NCI-H2227 (cell line): ENCODE measurements at regions not wholly inside any gene's neighbourhood (a gene's known extent, or its start where the extent isn't known, plus 50 kb on each side); places are given as distances from the start of the nearest gene placed in this dataset.
A peak's percentile ranks its signal among the peaks of the same experiment; 100 is the strongest.
"Not testable (repeated sequence)": the region's sequence is repeated elsewhere in the genome, so short reads cannot be mapped to it uniquely, and the experiment has no call there.

Source experiments
- DNase-seq: peaks from one replicate; lab custom pipeline; 2025; ENCODE audit not compliant: unreplicated experiment; lab: John Stamatoyannopoulos, UW

DNA sequence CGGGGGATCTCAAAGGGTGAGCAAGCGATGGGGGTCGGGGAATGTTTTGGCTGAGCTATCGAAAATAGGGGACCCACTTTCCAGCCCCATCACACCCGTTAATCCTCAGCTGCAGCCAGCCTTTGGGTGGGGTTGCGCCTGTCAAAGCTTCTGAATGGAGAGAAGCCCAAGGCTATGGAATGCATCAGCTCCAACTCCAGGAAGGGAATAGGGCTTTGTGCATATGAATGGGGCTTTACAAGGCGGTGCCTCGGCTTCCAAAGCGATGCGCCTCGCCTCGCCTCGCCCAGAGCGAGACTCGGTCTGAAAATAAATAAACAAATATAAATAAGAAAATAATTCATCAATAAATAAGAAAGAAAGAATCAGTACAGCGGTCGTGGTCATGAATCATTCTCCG is 751.4 kb upstream of the DEFB115 start:
- no peak for DNase-seq

DNA sequence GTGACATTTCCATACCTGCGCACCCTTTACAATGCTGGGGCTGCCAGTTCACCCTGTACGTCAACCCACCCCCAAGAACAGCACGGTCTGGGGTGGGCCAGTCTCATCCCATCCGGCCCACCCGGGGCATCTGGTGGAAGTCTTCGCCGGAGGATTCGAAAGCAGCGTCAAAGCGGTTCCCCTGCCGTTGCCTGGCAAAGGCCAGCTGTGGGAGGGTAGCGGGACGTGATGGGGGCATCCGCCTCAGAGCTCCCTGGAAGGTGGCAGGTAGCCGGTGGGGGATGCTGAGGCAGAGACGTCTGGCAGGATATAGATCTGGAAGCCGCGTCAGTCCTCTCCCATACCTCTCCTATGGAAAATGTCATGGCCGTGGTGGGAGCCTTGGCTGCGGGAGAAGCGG is 749.1 kb upstream of the DEFB115 start:
- DNase-seq, result not testable (repeated sequence)

DNA sequence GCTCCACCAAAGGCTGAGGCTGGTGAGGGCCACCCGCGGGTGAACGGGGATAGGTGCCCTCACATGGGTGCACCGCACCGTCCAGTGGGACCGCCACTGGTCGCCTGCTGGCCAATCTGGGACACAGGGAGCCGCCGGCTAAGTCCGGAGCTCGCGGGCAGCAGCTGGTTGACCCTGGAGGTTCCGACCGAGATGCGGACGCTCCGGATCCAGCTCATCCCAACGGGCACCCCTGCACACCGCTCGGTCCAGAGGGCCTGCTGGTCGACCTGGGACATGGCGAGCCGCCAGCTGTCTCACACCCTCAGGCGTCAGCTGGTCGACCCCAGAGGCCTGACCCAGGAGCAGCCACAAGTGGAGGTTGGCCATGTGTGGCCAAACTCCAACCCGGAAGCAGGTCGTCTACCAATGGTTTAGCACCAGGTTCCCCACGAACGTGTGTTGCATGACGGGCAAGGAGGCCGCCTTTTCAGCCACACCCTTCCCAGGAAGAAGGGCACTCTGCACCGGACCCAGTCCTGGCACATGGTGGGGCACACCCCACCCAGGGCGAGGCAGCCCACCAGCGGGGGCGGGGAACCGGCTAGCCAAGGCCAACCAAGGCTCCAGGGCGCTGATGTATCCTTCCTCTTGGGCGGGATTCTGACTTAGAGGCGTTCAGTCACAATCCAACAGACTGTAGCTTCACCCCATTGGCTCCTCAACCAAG is 746.0 kb upstream of the DEFB115 start:
- no peak for DNase-seq

DNA sequence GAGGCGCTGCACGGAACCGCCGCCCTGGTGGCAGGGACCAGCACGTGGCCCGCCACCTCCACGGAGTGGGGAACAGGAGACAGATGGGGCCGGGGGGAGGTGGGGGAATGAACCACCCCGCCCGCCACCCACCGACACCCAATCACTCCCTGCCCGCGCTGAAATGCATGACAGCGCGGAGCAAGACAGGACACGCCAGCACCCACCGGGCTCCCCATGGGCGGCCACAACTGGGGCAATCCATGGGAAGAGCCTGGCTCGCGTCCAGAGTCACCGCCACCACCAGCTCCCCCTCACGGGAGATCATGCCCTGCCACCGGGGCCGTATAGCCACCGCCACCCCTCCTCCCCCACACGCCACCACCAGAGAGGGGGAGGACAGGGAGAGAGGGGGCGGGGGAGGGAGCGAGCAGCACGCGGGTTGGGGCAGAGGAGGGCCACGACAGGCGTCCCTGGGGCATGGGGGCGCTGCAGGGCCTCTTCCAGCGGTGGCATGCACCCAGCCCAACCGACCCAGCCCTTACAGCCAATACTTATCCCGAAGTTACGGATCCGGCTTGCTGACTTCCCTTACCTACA is 744.3 kb upstream of the DEFB115 start:
- no peak for DNase-seq

DNA sequence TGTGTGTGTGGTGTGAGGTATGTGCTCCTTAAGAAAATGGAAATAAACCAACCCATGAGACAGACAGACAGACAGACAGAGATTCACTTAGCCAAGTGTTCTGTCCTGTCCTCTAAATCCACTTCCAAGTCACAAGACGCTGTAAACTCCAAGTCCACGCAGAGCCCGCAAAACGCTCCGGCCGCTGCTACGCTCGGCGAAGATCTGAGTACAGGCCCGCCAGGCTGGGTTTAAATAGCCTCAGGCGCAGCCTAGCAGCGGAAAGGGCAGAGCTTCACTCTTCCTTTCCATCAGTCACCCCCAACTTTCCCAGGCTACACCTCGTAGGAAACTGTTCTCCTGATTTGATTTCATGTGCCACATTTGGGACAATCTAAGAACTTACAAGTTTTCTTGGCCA is 741.5 kb upstream of the DEFB115 start:
- DNase-seq, result not testable (repeated sequence)

DNA sequence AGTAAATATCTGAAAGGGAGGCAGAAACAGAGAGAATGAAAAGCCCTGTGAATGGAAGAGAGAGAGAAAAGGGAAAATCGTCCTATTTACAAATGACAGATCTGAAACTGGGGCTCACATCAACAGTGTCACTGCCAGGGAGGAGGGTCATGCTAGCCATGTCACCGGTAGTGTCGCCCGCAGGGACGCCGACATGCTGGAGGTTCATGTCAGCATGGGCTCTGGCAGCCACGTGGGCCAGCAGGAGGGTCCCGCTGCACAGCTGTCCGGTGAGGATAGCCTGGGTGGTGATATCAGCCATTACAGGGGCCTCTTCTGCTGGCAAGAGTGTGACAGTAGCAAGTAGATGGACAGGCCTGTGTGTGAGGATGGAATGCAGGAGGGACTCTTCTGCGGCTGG is 738.6 kb upstream of the DEFB115 start:
- not testable (repeated sequence) for DNase-seq

DNA sequence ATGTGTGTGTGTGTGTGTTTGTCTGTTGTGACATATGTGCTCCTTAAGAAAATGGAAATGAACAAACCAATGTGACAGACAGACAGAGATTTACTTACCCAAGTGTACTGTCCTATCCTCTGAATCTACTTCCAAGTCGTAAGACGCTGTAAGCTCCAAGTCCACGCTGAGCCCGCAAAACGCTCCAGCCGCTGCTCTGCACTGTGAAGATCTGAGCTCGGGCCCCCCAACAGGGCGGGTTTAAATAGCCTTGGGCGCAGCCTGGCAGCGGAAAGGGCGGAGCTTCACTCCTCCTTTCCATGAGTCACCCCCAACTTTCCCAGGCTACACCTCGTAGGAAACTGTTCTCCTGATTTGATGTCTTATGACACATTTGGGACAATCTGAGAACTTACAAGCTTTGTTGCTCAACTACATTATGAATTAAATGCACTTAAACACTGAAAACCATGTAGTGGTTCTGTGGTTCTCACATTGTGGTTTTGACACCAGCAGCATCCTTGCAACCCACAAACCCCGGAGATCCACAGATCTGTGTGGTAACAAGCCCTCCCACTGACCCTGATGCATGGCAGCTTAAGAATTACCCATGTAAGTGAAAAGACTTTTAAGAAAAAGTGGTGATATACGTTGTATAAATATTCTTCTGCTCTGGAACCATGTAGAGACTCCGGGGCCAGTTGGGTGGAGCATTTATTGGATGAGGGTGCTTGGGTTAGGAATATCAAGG is 735.6 kb upstream of the DEFB115 start:
- not testable (repeated sequence) for DNase-seq

DNA sequence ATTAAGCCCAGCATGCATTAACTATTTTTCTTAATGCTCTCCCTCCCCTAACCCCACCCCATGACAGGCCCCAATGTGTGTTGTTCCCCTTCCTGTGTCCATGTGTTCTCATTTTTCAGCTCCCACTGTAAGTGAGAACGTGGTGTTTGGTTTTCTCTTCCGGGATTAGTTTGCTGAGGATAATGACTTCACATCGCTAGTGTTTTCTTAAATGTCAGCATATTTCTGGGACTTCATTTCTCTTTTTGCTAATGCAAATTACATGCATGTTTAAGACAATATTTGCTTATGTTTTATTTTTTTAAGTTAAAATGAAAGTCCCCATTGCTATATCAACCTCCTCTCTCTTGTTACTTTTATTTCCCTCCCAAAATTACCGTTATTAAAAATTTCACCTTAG is 733.3 kb upstream of the DEFB115 start:
- not testable (repeated sequence) for DNase-seq

DNA sequence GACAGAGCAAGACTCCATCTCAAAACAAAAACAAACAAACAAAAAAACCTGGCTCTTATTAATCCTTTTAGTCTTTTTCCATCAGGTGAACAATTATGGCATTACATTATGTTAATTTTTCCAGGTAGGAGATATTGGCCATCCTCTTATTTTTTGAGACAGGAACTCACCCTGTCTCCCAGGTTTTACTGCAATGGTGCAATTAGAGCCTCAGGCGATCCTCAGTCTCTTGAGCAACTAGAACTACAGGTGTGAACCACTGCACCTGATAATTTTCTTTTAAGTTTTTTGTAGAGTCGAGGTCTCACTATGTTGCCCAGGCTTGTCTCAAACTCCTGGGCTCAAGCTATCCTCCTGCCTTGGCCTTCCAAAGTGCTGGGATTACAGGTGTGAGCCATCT is 732.7 kb upstream of the DEFB115 start:
- not testable (repeated sequence) for DNase-seq

DNA sequence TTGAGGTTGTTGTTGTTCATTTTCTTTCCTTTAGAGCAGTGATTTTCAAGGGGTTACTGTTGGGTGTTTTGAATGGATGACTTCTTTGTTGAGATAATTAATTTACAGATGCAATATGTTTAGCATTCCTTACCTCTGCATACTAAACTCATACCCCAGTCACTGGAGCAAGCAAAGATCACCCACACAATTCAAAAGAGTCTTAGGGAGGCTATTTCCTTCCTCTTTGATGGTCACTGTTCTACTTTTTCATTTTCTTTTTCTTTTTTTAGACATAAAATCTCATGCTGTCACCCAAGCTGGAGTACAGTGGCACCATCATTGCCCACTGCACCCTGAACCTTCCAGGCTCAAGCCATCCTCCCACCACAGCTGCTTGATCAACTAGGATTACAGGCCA is 723.8 kb upstream of the DEFB115 start:
- DNase-seq, result not testable (repeated sequence)

DNA sequence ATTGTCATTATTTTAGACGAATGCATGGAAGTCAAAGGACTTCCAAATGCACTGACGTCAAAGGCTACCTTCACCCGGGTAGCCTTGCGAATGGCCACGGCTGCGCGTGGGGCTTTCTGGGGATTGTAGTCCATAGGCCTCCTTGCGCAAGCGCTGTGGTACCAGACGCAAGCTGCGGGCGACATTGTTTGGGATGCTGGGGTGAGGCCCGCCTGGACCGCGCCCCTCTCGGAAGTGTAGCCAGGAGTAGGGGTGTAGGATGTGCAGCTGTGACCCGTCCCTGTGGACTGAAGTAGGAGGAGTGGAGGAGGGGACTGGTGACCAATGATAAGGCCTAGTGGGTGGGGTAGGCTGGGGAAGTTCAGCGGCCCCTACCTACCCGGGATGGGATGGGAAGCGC is 720.0 kb upstream of the DEFB115 start:
- DNase-seq, result peak; percentile 85

DNA sequence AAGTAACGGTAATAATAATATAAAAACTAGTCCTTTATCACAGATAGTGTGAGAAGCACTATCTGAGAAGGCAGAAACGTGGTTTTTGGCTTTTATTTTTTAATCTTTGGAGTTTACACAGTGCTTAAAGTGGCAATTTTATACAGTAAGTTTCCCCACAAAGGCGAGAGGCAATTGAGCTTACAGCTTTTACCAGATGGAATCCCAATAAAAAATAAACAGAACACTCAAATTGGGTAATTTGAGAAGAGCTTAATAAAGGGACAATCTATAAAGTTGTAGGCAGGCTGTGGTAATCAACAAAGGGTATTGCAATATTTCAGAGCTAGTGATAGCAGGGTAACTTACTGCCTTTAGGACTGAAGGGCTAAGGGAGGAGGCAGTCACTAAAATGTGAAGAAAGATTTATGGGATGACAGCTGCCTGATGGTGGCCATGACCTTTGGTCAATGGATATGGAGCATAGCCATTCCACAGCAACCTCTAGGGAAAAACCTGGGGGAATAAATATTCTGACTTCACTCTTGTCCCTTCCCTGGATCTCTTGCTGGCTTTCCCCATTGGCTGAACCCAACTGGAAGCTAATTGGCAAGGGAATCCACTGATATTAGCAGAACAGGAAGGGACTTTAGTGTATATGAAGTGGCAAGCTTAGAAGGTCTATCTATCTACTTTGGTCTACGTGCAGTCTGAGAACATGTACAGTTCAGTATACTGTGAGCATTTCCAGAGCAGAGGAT is 717.0 kb upstream of the DEFB115 start:
- DNase-seq, result not testable (repeated sequence)

DNA sequence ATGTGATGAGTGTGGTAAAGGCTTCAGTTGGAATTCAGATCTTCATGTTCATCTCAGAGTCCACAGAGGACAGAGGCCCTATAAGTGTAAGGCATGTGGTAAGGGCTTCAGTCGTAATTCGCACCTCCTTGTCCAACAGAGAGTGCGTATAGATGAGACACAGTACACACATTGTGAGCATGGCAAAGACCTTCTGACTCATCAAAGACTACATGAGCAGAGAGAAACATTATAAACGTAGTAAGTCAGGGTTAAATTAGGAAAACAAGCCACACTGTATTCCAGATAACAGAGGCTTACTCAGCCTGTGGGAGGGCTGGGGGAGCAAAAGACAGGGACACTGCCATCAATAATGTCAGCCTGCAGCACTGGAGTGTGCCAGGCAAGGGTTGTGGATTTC is 706.2 kb upstream of the DEFB115 start:
- not testable (repeated sequence) for DNase-seq

DNA sequence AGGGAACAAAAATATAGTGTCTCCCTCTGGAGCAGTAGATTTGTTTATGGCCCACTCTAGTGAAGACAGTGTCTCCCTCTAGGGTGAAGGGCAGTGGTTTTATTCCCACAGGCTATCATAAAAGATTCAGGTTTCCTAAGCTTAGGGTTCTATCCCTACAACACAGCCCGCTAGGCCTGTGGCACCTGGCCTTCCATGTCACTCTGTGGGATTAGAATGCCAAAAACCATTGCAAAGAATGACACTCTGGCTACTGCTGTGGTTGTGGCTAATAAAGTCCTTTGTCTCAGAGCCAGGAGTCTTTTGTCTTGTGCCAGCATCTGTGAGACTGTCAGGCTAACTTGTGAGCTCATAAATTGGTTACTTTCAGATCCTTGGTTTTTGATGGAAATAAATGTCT is 700.7 kb upstream of the DEFB115 start:
- DNase-seq, result not testable (repeated sequence)

DNA sequence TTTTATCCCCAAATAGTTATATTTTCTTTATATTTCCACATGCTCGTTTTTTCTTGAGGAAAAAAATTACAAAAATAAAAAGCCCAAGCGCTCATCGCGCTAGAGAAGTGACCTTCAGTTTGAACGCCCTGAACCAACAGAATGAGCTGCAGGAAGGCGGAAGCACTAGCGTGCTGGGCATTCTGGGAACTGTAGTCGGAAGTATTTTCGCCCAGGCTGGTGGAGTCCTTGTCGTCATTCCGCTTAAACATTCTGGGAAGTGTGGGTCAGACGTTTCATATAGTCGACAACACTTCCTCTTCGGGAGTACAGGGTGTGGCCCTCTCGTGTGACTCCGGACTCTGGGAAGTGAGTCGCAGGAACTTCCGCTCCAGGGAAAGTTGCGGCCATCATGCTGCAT is 692.4 kb upstream of the DEFB115 start:
- DNase-seq, result peak; percentile 66

DNA sequence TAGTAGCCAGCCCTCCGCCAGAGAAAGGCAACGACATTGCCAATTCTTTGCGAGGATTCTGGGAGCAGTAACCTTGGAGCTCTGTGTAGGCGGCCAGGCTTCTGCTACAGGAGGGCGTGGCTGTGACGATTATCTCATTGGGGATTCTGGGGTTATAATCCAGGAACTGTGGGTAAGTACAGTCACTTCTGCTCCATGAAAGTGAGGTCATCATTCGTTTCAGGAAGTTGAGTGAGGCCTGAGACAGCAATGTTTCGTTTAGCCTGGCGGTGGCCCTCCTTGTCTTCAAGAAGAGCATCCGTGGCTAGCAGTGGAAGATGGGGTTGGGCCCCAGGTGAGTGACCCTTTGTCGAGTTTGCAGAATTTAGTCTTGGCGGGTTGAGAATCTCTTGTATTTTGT is 687.6 kb upstream of the DEFB115 start:
- not testable (repeated sequence) for DNase-seq

DNA sequence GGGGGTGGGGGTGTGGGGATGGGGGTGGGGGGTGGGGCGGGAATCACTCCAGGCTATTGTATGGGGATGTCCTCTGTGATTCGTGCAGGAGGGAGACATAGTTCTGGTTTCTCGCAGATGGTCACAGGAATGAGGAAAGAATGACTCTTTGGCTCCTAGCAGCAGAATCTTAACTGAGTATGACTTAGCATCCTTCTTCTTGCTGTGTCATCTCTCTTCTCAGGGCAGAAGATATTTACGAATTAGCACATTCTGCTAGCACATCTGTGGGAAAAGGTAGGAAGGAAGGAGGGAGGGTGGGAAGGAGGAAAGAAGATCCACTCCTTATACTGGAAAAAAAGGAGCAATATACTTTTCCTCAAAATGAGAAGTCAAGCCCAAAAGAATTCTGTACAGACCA is 686.8 kb upstream of the DEFB115 start:
- DNase-seq, result not testable (repeated sequence)

DNA sequence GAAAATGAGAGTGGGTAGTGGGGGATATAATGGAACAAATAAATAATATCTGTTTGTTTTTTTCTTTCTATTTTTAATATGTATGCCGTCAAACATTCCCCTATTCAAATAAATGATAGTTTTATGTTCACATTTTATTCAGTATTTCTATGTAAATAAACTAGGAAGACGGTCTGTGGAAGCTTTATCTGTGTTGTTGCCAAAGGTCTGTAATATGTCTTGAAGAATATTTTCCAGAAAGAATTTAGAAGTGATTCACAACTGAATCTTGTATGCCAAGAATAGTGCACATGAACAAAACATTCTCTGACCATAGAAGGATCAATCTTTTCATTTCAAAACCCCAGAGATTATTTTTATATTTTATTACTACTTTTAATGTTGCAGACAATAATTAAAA is 683.1 kb upstream of the DEFB115 start:
- DNase-seq, result not testable (repeated sequence)

DNA sequence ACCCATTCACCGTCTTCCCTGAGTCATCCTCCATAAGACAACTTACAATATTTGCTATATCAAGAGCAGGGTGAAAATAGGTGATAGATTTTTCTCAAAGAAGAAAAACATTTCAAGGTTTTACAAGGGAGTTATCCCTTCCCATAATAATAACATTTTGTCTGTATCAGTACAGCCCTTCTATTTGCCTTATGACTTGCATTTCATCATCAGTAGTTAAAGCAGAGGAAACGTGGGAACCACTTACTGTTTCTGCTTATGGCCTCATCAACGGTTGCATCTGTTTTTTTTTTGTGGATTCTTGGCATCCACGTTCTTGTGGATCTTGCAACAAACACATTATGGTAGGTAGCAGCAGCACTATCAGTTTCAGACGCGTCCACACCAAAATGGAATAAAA is 678.4 kb upstream of the DEFB115 start:
- not testable (repeated sequence) for DNase-seq

DNA sequence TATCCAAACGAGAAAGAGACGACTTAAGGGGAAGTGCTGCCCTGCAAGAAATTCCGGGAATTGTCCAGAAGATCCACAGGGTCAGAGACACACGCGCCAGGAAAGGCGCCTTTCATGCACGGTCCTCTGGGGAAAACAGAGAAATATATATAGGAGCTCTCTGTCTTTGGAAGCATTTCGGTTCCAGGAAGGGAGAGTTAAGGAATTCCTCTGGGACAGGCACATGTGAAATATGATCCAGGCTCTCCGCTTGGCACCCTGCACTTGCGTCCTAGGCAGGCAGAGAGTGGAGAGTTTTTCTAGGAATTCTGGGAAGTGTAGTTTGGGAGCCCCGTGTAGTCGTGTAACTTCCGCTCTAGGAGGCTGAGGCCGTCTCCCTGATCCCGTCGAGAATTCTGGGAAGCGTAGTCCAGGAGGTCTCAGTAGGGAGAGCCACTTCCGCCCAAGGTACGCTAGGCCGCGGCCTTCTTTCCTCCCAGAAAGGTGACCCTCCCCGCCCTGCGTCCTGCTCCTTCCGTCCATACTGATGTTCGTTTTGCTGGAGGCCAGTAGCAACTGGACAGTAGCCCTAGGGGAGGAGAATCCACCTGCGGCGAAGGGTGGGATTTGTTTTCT is 677.5 kb upstream of the DEFB115 start:
- peak; percentile 88 for DNase-seq

DNA sequence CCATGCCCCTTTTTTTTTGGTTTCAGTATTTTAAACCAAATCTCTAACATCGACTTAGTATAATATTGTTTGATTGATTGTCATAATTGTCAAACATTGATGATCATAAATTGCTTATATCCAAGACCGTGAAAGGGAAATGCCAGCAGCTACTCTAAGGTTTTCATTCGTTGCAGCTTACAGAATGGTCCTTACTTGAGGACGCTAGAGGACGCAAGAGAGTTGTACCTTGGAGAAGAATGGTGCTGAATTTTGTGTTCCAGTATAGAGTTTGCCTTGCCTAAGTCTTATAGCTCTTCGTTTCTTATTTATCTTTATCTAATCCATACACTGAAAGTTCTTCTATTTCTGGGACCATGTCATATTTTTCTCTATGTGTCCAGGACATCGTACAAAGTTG is 675.6 kb upstream of the DEFB115 start:
- DNase-seq, result not testable (repeated sequence)
